ENCODE measurements at regions not wholly inside any gene's neighbourhood (a gene's known extent, or its start where the extent isn't known, plus 50 kb on each side); places are given as distances from the start of the nearest gene placed in this dataset.

DNA sequence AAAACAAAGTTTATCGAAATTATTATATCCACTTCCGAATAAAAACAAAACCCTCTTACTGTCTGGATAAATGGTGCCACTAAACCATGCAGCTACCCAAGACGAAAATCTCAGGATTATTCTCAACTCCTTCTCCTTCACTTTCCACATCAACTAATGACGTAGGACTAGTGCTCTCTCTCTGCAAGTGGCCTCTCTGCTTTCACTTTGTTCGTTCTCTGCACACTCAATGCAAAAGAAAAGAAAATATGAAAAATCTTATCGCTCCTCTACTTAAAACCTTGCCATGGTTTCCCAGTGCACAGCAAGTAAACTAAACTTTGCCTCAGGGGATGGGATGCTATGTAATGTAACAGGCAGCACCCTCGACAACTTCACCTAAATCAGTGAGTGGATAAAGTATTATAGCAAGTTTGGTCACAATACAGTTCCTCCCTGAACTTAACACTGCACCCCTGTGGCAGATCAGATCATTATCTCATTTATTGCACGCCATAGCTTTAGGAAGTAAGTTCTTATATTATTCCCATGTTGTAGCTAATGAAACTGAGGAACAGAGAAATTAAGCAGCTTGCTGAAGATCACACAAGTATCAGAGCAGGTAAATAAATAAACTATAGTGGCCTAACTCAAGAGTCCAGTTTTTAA, 262.7 kb upstream of the GADL1 start:
- no peak overlapping the region for H3K27ac Mint-ChIP-seq (ENCODE audit: unreplicated experiment)
- H3K4me3 Mint-ChIP-seq, result no peak overlapping the region
- TF ChIP-seq, protein P1, sequence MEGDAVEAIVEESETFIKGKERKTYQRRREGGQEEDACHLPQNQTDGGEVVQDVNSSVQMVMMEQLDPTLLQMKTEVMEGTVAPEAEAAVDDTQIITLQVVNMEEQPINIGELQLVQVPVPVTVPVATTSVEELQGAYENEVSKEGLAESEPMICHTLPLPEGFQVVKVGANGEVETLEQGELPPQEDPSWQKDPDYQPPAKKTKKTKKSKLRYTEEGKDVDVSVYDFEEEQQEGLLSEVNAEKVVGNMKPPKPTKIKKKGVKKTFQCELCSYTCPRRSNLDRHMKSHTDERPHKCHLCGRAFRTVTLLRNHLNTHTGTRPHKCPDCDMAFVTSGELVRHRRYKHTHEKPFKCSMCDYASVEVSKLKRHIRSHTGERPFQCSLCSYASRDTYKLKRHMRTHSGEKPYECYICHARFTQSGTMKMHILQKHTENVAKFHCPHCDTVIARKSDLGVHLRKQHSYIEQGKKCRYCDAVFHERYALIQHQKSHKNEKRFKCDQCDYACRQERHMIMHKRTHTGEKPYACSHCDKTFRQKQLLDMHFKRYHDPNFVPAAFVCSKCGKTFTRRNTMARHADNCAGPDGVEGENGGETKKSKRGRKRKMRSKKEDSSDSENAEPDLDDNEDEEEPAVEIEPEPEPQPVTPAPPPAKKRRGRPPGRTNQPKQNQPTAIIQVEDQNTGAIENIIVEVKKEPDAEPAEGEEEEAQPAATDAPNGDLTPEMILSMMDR (conservative IDR thresholded peaks at IDR 0.05), result no peak
- H3K36me3 Mint-ChIP-seq (ENCODE audit: low read depth), result no peaks in the 10 kb centered on the region
- no peaks in the 10 kb centered on the region for H3K4me1 Mint-ChIP-seq
- no peak for DNase-seq (ENCODE audit: low read depth, low spot score)
- no peaks in the 10 kb centered on the region for H3K27me3 Mint-ChIP-seq (ENCODE audit: low read depth)
- H3K9me3 Mint-ChIP-seq, result peaks cover 3% of the 10 kb centered on the region

DNA sequence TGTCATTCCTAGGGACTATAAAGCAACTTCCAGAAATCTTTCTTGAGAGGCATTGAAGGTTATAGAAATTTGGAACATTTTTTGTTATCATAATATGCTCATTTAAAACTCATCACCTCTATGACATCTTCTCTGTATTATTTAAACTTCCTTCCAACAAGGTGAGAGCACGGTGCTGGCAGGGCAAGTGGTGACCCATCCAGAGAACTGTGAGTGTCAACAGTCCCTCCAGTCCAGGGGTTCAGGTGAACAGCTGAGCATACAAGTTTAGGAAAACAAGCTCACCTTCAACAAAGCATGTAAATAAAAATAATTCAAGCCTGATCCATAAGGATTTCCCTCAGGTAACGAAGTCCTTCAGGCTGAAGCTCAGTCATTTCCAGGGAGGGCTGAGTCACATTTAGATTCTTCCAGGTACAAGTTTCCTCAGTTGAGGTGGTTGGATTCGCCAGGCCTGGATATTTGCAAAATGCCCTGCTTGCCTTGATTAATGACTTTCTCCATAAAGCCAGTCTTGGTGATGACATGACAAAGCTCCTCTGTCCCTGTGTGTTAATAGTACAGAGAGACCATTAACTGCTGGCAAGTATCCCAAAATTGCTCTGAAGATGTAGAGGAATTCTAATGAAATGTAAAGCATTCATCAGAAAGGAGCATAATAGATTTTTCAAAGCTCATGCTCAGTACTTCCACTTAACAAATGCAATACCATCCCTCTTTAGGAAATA, 263.6 kb upstream of the GADL1 start:
- Mint-ChIP-seq H3K27ac (ENCODE audit: unreplicated experiment) (no peak overlapping the region), H3K4me1 (no peaks in the 10 kb centered on the region), H3K4me3 (no peak overlapping the region), H3K27me3 (ENCODE audit: low read depth) (no peaks in the 10 kb centered on the region), H3K36me3 (ENCODE audit: low read depth) (no peaks in the 10 kb centered on the region), H3K9me3 (peaks cover 3% of the 10 kb centered on the region)
- no peak for DNase-seq (ENCODE audit: low read depth, low spot score)
- TF ChIP-seq, protein P1 (conservative IDR thresholded peaks at IDR 0.05), result no peak

DNA sequence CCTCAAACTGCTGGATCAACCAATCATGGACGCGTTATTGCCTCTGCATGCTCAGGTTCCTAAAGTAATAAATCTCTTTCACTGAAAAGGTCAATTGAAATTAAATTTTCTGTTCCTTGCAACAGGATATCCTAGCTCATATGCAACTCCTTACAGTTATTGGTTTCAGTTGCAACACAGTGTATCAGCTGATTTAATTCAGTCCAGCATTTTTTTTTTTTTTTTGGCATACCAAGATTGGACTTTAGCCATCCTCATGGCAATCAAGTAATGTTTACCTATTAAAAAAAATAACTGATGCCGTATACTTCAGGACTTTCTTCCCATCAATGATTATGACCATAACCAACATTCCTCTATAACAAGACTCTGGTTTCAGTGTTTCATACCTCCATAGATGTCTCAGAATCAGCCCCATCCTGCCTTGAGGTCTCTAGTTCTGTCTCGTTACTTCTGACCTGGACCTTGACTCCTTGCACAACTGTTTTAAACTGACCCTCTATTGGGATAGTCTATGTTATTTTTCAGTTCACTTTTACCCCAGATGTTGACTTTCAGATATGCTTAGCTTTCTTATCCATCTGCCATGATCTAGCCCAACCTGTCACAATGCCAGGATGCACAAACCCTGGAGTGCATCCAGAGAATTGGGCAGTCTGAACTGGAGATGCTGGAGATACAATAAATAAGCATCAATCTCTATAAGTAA, 265.0 kb upstream of the GADL1 start:
- H3K9me3 Mint-ChIP-seq, result peaks cover 3% of the 10 kb centered on the region
- H3K4me1 Mint-ChIP-seq, result no peaks in the 10 kb centered on the region
- H3K27ac Mint-ChIP-seq (ENCODE audit: unreplicated experiment), result no peak overlapping the region
- DNase-seq (ENCODE audit: low read depth, low spot score), result no peak
- H3K36me3 Mint-ChIP-seq (ENCODE audit: low read depth), result no peaks in the 10 kb centered on the region
- no peaks in the 10 kb centered on the region for H3K27me3 Mint-ChIP-seq (ENCODE audit: low read depth)
- H3K4me3 Mint-ChIP-seq, result no peak overlapping the region
- TF ChIP-seq, protein P1 (conservative IDR thresholded peaks at IDR 0.05), result no peak

DNA sequence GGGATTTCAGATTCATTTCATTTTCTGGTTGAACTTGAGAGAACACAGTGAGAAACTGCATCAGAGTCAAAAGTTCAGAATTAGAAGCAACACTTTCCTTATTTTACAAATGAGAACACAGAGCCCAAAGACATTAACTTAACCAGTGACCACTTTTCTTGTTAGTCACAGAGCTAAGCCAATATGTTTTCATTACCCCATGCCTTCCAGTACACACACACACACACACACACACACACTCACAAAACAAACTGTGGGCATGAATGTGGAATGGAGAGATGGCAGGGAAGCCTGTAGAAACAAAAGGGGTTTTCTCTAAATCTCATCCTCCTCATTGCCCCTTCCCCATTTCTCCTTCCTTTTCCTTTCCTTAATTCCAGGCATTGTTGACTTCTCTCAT, 267.4 kb upstream of the GADL1 start:
- Mint-ChIP-seq H3K9me3 (no peaks in the 10 kb centered on the region), H3K27me3 (ENCODE audit: low read depth) (no peaks in the 10 kb centered on the region), H3K4me3 (no peak overlapping the region), H3K4me1 (peaks cover 14% of the 10 kb centered on the region), H3K27ac (ENCODE audit: unreplicated experiment) (no peak overlapping the region), H3K36me3 (ENCODE audit: low read depth) (no peaks in the 10 kb centered on the region)
- TF ChIP-seq, protein P1 (conservative IDR thresholded peaks at IDR 0.05), result no peak
- DNase-seq (ENCODE audit: low read depth, low spot score), result no peak

DNA sequence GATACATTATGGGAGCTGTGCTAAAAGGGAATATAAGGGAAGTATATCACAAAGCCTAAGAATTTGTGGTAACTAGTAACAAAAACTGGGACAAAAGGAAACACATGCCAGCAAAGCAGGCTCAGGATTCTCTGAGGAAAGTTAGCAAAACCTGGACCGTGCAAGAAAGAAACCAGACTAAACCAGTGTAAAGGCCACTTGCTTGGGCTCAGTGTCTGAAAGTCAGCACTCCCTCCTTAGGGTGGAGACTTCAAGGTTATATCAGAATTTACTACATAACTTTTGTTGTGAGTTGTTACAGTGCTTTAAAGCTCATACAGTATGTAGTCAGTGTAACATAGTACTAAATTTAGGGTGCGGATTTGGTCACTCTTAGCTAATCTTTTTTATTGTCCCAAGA, 269.9 kb upstream of the GADL1 start:
- Mint-ChIP-seq H3K27ac (ENCODE audit: unreplicated experiment) (no peak overlapping the region), H3K36me3 (ENCODE audit: low read depth) (no peaks in the 10 kb centered on the region), H3K4me1 (peaks cover 14% of the 10 kb centered on the region), H3K9me3 (no peaks in the 10 kb centered on the region), H3K27me3 (ENCODE audit: low read depth) (no peaks in the 10 kb centered on the region), H3K4me3 (no peak overlapping the region)
- DNase-seq (ENCODE audit: low read depth, low spot score), result no peak
- TF ChIP-seq, protein P1 (conservative IDR thresholded peaks at IDR 0.05), result no peak

Data from neural crest cell (in vitro differentiated cells).